SK-N-DZ (cell line): ENCODE measurements at regions not wholly inside any gene's neighbourhood (a gene's known extent, or its start where the extent isn't known, plus 50 kb on each side); places are given as distances from the start of the nearest gene placed in this dataset.

Experiments
- DNase-seq: peaks from one replicate; pipeline ENCODE4 v3.0.0-alpha.2; 2015; ENCODE audit warnings: low spot score

DNA sequence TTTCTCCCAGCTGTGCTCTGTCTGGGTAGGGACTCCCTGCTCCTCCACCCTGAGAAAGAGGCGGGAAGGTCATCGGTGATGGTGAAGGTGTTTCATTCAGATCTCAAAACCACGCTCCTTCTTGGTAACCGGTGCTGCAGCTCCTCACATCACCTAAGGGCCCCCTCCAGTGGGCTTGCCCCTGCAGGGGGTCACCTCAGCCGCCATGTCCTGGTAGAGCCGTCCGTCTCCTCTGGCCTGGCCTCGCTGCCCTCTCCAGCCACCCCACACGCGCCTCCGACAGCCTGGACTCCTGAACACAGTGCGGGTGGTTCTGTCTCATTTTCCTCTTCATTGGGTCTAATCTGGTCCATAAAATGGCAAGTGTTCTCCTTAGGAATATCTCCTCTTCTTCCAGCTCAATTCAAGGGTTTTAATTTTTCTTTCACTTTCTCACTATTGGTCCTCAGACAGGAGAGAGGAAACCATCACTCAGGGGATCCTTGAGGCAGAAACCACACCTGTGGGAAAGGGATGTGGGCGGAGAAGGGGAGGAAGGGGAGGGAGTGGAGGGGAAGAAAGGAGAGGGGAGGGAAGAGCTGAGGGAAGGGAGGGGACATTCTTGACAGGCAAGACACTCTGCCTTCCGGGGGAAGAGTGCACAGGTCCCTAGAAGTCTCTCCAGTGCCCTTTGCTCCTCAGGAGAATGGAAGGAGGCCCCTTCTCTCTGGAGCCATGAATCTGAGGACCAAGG, 1338.4 kb downstream of the TBC1D22A start:
- no peak for DNase-seq

- no peak for DNase-seq
Observed at GRCh38 chr22:48099671-48100070, 1337.2 kb downstream of the TBC1D22A start.

- DNase-seq = no peak
Observed at GRCh38 chr22:48099251-48099650, 1336.8 kb downstream of the TBC1D22A start.

- no peak for DNase-seq
Observed at GRCh38 chr22:48098921-48099245, 1336.4 kb downstream of the TBC1D22A start.

DNA sequence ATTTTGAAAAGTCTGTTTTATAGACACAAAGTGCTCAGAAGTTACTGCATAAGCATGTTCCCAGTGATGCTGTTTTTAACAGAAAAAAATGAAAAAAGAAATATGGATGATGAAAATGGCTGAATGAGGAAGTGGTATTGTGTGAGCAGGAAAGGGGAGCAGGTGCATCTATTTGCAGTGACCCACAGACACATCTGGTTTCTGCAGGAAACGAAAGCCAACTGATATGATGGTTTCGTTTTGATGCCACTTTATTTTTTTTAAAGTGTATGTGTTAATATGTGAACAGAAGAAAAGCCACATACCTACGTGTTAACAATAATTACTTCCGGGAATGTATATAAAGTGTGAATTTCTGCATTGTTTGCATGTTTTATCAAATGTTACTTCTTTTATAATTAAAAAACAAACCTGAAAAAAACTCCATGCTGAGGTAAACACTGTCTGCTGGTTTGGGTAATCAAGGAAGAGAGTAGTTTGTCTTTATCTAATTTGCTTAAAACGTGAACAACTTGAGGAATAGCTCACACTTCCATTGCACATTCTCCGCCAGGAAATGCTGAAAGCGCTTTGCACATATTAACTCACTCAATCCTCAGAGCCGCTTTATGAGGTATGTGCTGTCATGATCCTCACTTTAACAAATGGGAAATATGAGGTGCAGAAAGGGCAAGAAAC, 1335.9 kb downstream of the TBC1D22A start:
- no peak for DNase-seq

DNA sequence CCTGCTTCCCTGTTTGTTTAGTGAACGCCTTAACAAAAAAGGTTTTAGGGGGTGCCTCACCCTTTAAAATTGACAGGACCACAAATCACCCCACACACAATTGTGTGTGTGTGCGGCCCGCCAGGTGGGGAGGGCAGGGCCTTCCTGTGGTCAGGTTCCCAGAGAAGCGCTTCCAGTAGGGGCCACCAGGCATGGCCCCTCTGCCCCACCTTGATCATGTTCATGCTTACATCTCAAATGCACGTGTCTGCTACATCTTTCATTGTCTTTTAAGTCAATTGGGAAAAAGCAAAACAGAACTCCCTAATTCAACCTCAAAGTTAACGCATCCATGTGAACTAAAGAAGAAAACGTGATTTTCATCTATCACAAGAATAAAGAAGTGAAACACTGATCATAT, 1335.3 kb downstream of the TBC1D22A start:
- DNase-seq = no peak

DNA sequence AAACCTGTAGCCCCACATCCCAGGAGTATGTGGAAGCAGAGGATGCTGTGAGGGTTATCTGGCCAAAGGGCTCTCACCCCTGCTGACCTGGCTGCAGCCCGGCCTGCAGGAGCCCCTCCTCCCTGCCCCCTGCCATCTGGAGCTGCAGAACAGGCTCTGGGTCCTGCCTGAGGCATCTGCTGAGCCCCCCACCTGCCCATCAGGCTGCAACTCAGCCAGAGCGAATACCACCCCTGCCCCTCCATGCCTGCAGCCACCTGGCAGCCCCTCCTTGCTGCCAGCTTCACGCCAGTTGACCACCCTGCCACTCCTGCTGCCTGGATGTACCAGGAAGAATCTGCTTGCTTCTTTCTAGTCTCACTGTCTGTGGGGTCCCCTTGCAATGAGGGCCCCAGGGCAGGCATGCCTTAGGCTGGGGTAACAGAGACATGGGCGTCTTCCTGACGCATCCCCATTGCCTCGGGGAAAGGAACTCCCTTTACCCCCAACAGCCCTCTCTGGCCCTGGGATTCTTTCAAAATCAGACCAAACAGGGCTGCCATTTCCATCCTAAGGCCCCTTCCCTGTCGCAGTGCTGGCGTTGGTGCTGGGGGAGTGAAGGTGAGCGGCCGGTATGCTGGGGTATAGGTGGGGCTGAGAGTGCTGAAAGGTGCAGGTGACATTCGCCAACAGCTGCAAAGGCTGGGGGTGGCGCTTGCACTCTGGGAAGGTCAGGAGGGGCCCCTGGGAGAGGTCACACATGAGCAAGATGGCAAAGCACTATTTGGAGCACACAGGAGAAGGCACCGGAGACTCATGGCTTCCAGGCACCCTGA, 1334.6 kb downstream of the TBC1D22A start:
- DNase-seq = no peak

- no peak for DNase-seq
Observed at GRCh38 chr22:48096411-48096810, 1334.0 kb downstream of the TBC1D22A start.

DNA sequence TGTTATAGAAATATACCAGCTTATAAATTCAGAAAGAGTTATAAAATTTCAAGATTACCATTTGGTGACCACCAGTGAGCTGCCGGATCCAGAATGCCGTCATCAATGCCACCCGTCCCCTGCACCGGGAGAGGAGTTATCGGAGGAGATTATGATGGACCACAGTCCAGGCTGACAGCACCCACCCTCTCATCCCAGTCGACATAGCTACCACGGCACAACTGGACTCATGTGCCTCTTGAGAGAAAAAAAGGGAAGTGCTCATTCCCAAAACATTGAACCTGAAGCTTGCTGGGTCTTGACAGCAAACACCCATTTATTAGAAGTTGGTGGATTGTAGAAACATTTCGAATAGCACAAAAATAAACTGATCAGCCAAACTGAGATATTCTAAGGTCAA, 1331.5 kb downstream of the TBC1D22A start:
- no peak for DNase-seq

GRCh38 chr22:48092866-48093265, 1330.4 kb downstream of the TBC1D22A start:
- no peak for DNase-seq

DNA sequence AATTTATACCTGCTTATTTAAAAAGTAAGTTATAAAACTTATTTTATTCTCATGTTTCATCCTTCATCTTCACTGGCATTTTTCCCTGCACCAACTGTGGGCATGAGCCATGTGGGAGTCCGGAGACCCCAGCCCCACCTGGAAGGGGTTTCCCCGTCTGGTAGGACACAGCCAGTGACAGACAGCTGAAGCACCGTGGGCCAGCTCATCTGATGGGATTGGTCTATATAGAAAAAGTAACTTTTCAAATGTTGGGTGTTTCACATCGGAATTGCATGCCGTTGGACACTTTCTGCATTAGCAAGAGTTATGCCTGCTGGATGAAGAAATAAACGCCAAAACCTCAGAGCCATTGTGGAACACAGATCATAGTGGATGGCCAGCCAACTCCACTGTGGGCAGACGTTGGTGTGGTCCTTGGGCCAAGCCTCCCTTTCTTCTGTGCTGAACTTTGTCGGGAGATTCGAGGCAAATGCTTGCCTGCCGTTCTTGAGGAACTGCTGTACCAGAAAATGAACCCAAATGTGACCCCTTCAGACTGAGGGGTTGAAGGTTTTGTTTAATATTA, 1329.3 kb downstream of the TBC1D22A start:
- DNase-seq = no peak

- DNase-seq = no peak
Observed at GRCh38 chr22:48091060-48091650, 1328.7 kb downstream of the TBC1D22A start.

DNA sequence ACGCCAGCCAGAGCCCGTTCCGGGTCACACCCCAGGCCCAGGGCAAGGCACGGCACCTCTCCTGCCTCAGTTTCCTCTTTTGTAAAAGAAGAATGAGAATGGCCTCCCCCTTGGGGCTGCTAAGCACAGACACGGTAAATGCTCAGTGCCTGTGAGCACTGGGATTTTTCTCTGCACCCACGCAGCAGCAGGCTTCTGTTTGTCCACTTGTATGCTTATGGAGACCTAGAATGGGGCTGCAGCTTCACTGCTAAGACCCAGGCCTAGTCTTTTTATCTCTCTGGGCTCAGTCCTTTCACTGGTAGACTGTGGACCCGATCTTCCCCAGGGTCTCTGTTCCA, 1327.9 kb downstream of the TBC1D22A start:
- no peak for DNase-seq

DNA sequence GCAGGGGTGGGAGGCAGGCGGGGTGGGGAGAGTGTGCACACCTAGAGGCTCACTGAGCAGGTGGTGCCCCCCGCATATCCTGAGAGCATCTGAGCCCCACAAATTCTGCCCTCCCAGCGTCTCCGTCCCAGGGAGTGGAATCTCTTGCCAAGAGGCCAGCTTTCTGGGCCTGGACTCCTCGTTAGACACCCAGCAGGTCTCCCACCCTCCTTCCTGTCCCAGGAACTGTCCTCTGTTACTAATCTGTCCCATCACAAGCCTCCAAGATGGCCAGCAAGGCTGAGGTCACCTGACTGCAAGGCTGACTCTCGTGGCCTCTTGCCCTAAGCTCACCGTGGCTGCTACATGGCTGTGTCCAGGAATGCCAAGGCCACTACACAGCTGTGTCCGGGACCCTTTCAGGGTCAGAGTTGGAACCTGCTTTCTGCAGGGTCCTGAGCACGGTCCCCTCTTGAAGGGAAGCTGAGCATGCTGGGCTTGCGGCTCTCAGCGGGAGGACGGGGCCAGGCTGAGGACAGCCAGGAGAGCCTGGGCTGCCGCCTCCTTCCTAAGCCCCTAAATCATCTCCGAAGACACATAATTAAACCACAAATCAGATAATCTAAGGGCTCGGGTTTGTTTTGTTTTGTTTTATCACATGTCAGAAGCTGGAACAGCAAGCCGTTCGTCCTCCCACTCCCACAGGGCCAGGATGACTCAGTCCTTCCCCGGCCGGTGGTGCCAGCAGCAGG, 1327.3 kb downstream of the TBC1D22A start:
- peak; percentile 22 for DNase-seq

DNA sequence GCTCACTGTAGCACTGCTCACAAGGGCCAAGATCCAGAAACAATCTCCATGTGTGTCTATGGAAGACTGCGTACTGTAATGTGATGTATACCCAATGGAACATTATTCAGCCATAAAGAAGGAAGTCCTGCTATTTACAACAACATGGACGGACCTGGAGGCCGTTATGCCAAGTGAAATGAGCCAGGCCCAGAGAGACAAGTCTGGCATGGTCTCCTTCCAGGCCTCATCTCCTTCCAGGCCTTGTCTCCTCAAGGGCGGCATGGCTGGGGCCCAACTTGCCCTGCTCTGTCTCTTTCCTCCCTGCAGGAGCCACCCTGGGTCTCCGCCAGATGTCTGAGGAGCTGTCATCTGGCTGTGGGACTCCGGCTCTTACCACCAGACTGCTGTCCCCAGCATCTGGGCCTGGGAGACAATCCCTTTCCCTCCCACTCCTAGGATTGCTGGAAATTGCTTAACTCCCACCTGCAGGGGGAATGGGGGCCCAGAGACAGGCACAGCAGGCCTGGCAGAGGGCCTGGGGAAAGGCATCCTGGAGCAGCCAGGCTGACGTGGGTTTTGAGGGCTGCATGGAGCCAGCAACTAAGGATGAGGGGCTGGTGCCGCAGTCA, 1326.6 kb downstream of the TBC1D22A start:
- DNase-seq = no peak

GRCh38 chr22:48088251-48088650, 1325.8 kb downstream of the TBC1D22A start:
- no peak for DNase-seq

DNA sequence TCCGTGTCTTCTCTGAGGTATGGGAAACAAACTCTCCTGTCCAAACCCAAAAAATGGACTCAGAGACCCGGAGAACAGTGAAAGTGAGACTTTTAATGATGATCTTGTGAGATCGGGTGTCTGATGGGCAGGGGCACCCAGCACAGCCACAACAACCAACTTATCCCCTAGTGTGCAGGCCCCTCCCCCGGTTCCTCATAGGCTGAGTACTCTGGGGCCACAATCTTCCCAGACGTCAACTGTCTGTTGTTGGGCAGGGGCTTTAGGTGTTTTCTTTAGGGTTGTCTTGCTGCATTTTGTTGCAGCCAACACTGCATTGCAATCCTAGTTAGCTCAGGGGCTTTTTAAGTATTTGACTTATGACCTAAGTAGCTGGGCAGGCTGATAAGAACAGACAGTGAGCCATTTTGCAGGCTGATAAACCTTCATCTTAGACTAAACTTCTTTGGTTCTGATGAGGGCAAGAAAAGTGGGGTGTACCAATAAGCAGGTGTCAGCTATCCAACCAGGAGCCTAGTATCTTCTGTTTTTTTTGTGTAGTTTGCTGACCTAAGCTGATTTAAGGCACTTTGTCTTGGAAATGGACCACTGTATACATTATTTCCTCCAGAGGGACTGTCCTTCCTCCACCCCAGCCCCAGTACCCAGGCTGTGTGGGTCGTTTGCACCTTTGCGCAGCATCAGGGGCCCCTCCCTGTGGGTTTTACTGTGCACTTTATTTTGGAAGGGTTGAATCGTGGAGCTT, 1323.6 kb downstream of the TBC1D22A start:
- no peak for DNase-seq

DNA sequence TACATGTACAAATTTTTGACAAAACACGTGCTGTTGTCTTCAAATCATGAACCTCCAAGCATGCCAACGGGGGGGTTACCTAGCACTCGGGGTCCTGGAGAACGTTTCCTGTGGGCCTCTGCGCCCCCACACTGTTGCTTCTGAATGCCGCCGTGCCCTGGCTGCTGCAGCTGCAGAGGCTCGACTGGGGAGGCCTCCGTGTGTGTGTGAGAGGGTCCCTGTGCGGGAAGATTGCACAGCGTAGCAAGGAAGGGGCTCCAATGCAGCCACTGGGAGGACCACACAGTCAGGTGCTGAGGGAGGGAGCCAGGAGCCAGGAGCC, 1322.2 kb downstream of the TBC1D22A start:
- DNase-seq = no peak

GRCh38 chr22:48084041-48084728, 1321.7 kb downstream of the TBC1D22A start:
- DNase-seq = no peak

GRCh38 chr22:48083502-48083901, 1321.1 kb downstream of the TBC1D22A start:
- DNase-seq = no peak
